Suprapubic skin (tissue), 4 donors: ENCODE measurements at regions not wholly inside any gene's neighbourhood (a gene's known extent, or its start where the extent isn't known, plus 50 kb on each side); places are given as distances from the start of the nearest gene placed in this dataset.

Experiments used
- DNase-seq, 2 donors: peaks; one replicate each; pipeline ENCODE4 v3.0.0-alpha.2; 2019; ENCODE audit warnings: low spot score in 2 of 2
- H3K27ac ChIP-seq: fragments of 200-600 bp; sonication (generic); one replicate; pipeline ENCODE4 v1.5.1; 2019
- H3K27me3 ChIP-seq: fragments of 200-600 bp; sonication (generic); one replicate; pipeline ENCODE4 v1.5.1; 2019
- H3K36me3 ChIP-seq: fragments of 200-600 bp; sonication (generic); one replicate; pipeline ENCODE4 v1.5.1; 2019
- H3K4me1 ChIP-seq: fragments of 200-600 bp; sonication (generic); one replicate; pipeline ENCODE4 v1.5.1; 2019
- H3K4me3 ChIP-seq: fragments of 200-600 bp; sonication (generic); one replicate; pipeline ENCODE4 v1.5.1; 2019; ENCODE audit warnings: mild to moderate bottlenecking
- H3K9me3 ChIP-seq: fragments of 200-600 bp; sonication (generic); one replicate; pipeline ENCODE4 v1.5.1; 2019
- CTCF ChIP-seq, 2 donors: fragments of 200-600 bp in 1 of 2; fragments of 450-650 bp in 1 of 2; sonication (generic) in 1 of 2; IDR thresholded peaks; one replicate each; pipeline ENCODE4 v1.5.1; 2016 to 2019; ENCODE audit warnings: antibody characterized with exemption in 2 of 2, mild to moderate bottlenecking in 1 of 2, moderate library complexity in 1 of 2
- EP300 ChIP-seq: sonication (generic); formaldehyde crosslinking; IDR thresholded peaks from one replicate; pipeline ENCODE4 v1.6.1; 2017; ENCODE audit warnings: antibody characterized with exemption
- POLR2A ChIP-seq, 2 donors: fragments of 450-650 bp; IDR thresholded peaks; one replicate each; pipeline ENCODE4 v1.6.1; 2017; ENCODE audit warnings: antibody characterized with exemption in 2 of 2, mild to moderate bottlenecking in 2 of 2, moderate library complexity in 2 of 2
- POLR2AphosphoS5 ChIP-seq, 3 donors: sonication (generic); formaldehyde crosslinking; IDR thresholded peaks; one replicate each; pipeline ENCODE4 v1.6.1; 2017; ENCODE audit warnings: antibody characterized with exemption in 3 of 3
- WGBS: methylation state at CpG from one replicate; pipeline ENCODE4 v1.1.5; 2018; 5-methylcytosine and 5-hydroxymethylcytosine counted together

- Histone ChIP-seq H3K27ac (peak overlapping the region; percentile 20), H3K4me1 (peaks cover 39% of the 10 kb centered on the region), H3K27me3 (no peaks in the 10 kb centered on the region), H3K36me3 (no peaks in the 10 kb centered on the region), H3K4me3 (no peak overlapping the region), H3K9me3 (no peaks in the 10 kb centered on the region)
- TF ChIP-seq POLR2A (IDR thresholded peaks at IDR 0.05): no peak
- no peak for TF ChIP-seq CTCF (IDR thresholded peaks at IDR 0.05)
- no peak for TF ChIP-seq POLR2AphosphoS5 (IDR thresholded peaks at IDR 0.05)
- TF ChIP-seq EP300: no peak
- DNase-seq: no peak
- WGBS: 89% methylated on average over 5 of the region's 5 CpGs
Observed at GRCh38 chr4:152102436-152103000, 341.7 kb upstream of the GATB start.

- DNase-seq: no peak
- Histone ChIP-seq H3K4me1 (peaks cover 36% of the 10 kb centered on the region), H3K36me3 (no peaks in the 10 kb centered on the region), H3K27me3 (no peaks in the 10 kb centered on the region), H3K27ac (peak overlapping the region; percentile 20), H3K9me3 (no peaks in the 10 kb centered on the region), H3K4me3 (no peak overlapping the region)
- no peak for TF ChIP-seq POLR2AphosphoS5 (IDR thresholded peaks at IDR 0.05)
- TF ChIP-seq EP300: no peak
- TF ChIP-seq CTCF (IDR thresholded peaks at IDR 0.05): no peak
- no peak for TF ChIP-seq POLR2A (IDR thresholded peaks at IDR 0.05)
- 68% methylated on average over 8 of the region's 8 CpGs for WGBS
Observed at GRCh38 chr4:152101556-152102435, 341.0 kb upstream of the GATB start.

GRCh38 chr4:152100379-152101201 is 339.8 kb upstream of the GATB start:
- no peak for DNase-seq
- Histone ChIP-seq H3K36me3 (no peaks in the 10 kb centered on the region), H3K27me3 (no peaks in the 10 kb centered on the region), H3K4me3 (no peak overlapping the region), H3K4me1 (peaks cover 27% of the 10 kb centered on the region), H3K27ac (no peak overlapping the region), H3K9me3 (no peaks in the 10 kb centered on the region)
- TF ChIP-seq POLR2AphosphoS5 (IDR thresholded peaks at IDR 0.05): no peak
- no peak for TF ChIP-seq CTCF (IDR thresholded peaks at IDR 0.05)
- TF ChIP-seq POLR2A (IDR thresholded peaks at IDR 0.05): no peak
- no peak for TF ChIP-seq EP300
- WGBS: 83% methylated on average over 6 of the region's 6 CpGs

- DNase-seq: no peak
- Histone ChIP-seq H3K4me3 (no peak overlapping the region), H3K27ac (no peak overlapping the region), H3K4me1 (peaks cover 23% of the 10 kb centered on the region), H3K27me3 (no peaks in the 10 kb centered on the region), H3K9me3 (no peaks in the 10 kb centered on the region), H3K36me3 (no peaks in the 10 kb centered on the region)
- WGBS: 92% methylated on average over 7 of the region's 7 CpGs
- TF ChIP-seq CTCF (IDR thresholded peaks at IDR 0.05): no peak
- no peak for TF ChIP-seq EP300
- TF ChIP-seq POLR2A (IDR thresholded peaks at IDR 0.05): no peak
- TF ChIP-seq POLR2AphosphoS5 (IDR thresholded peaks at IDR 0.05): no peak
Observed at GRCh38 chr4:152099981-152100378, 339.2 kb upstream of the GATB start.

- 66% methylated on average over 2 of the region's 2 CpGs for WGBS
- H3K27ac ChIP-seq: no peak overlapping the region
Observed at GRCh38 chr4:152099555-152099954, 338.7 kb upstream of the GATB start.

More at GRCh38 chr4:152099555-152099954, 338.7 kb upstream of the GATB start:
- Histone ChIP-seq H3K36me3 (no peaks in the 10 kb centered on the region), H3K4me1 (peaks cover 19% of the 10 kb centered on the region), H3K4me3 (no peak overlapping the region), H3K9me3 (no peaks in the 10 kb centered on the region), H3K27me3 (no peaks in the 10 kb centered on the region)
- no peak for TF ChIP-seq EP300
- TF ChIP-seq CTCF (IDR thresholded peaks at IDR 0.05): no peak
- no peak for TF ChIP-seq POLR2A (IDR thresholded peaks at IDR 0.05)
- DNase-seq: no peak
